ENCODE measurements at regions not wholly inside any gene's neighbourhood (a gene's known extent, or its start where the extent isn't known, plus 50 kb on each side); places are given as distances from the start of the nearest gene placed in this dataset.

DNA sequence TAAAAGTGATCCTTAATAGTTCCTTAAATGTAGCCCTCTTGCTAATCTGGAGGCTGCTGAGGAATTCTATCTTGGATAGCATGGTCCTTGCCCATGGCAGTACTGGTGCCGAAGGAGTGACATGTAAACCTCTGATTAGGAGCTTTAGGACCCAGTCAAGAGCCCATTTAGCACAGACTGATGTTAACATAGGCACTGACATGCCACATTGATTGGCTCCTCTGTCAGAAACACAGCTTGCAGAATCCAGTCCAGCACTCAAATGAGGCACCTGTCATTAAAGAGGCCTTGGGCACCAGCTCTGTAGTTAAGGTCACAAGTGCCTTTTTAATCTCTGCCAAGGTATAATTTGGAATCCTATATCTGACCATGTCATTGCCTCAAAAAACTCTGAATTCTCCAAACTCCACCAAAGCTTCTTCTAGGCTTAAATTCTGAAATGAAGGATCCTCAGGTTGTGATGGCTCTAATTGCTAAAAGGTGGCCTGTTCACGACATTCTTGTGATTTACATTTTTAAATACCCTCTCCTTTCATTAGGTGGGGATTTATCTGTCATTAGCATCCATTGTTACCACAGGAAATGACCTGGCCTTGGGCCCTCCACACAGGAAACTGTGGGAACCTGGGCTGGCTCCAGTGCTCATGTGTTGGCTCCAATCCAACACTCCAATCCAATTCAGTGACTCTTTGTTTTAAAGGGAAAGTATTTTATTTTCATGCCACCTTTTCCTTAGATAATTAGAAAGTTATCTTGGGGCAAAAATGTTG, 57.3 kb upstream of the RNF7 start:
- ChIA-PET POLR2A (no interaction called here), CTCF (interaction anchor here (0.7 to 1.7 kb wide), 2 partner anchors 36 to 239 kb away, joined by 3 to 12 read pairs; no protein-coding TSS in a partner anchor)
- Mint-ChIP-seq H3K36me3 (peaks cover 8% of the 10 kb centered on the region), H3K9me3 (peaks cover 10% of the 10 kb centered on the region), H3K4me1 (peaks cover 53% of the 10 kb centered on the region), H3K27ac (peak overlapping the region; percentile 88), H3K4me3 (peak overlapping the region; percentile 20; the same call in 1 of the 2 replicates), H3K27me3 (ENCODE audit: low read depth) (no peaks in the 10 kb centered on the region)
- peak; percentile 77 for ATAC-seq
- peak; percentile 29 for DNase-seq (ENCODE audit: low spot score)
- TF ChIP-seq GRHL2 (CRISPR knock-in tag; IDR thresholded peaks at IDR 0.05; ENCODE audit: insufficient replicate concordance, severe bottlenecking) (no peak), FOXK1 (CRISPR knock-in tag; IDR thresholded peaks at IDR 0.05) (no peak), ZNF138 (CRISPR knock-in tag; conservative IDR thresholded peaks at IDR 0.05) (no peak), ZNF317 (CRISPR knock-in tag; IDR thresholded peaks at IDR 0.05; ENCODE audit: borderline replicate concordance, low read depth) (no peak), TEAD1 (CRISPR knock-in tag; IDR thresholded peaks at IDR 0.05) (no peak), ESRRA (CRISPR knock-in tag; IDR thresholded peaks at IDR 0.05; ENCODE audit: borderline replicate concordance) (no peak), NR3C1 (CRISPR knock-in tag; conservative IDR thresholded peaks at IDR 0.05; ENCODE audit: low read depth) (no peak), TEAD4 (CRISPR knock-in tag; IDR thresholded peaks at IDR 0.05) (no peak), NR2C2 (CRISPR knock-in tag; IDR thresholded peaks at IDR 0.05) (no peak)
- TF ChIP-seq, protein P1, sequence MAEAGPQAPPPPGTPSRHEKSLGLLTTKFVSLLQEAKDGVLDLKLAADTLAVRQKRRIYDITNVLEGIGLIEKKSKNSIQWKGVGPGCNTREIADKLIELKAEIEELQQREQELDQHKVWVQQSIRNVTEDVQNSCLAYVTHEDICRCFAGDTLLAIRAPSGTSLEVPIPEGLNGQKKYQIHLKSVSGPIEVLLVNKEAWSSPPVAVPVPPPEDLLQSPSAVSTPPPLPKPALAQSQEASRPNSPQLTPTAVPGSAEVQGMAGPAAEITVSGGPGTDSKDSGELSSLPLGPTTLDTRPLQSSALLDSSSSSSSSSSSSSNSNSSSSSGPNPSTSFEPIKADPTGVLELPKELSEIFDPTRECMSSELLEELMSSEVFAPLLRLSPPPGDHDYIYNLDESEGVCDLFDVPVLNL (CRISPR knock-in tag; IDR thresholded peaks at IDR 0.05; ENCODE audit: borderline replicate concordance, low read depth), result no peak
- TF ChIP-seq, protein P2, sequence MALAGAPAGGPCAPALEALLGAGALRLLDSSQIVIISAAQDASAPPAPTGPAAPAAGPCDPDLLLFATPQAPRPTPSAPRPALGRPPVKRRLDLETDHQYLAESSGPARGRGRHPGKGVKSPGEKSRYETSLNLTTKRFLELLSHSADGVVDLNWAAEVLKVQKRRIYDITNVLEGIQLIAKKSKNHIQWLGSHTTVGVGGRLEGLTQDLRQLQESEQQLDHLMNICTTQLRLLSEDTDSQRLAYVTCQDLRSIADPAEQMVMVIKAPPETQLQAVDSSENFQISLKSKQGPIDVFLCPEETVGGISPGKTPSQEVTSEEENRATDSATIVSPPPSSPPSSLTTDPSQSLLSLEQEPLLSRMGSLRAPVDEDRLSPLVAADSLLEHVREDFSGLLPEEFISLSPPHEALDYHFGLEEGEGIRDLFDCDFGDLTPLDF (CRISPR knock-in tag; IDR thresholded peaks at IDR 0.05), result no peak
- TF ChIP-seq, protein P3, sequence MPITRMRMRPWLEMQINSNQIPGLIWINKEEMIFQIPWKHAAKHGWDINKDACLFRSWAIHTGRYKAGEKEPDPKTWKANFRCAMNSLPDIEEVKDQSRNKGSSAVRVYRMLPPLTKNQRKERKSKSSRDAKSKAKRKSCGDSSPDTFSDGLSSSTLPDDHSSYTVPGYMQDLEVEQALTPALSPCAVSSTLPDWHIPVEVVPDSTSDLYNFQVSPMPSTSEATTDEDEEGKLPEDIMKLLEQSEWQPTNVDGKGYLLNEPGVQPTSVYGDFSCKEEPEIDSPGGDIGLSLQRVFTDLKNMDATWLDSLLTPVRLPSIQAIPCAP (CRISPR knock-in tag; IDR thresholded peaks at IDR 0.05), result no peak
- TF ChIP-seq, protein P4, sequence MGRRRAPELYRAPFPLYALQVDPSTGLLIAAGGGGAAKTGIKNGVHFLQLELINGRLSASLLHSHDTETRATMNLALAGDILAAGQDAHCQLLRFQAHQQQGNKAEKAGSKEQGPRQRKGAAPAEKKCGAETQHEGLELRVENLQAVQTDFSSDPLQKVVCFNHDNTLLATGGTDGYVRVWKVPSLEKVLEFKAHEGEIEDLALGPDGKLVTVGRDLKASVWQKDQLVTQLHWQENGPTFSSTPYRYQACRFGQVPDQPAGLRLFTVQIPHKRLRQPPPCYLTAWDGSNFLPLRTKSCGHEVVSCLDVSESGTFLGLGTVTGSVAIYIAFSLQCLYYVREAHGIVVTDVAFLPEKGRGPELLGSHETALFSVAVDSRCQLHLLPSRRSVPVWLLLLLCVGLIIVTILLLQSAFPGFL (CRISPR knock-in tag; IDR thresholded peaks at IDR 0.05; ENCODE audit: borderline replicate concordance), result no peak
- TF ChIP-seq, protein P5, sequence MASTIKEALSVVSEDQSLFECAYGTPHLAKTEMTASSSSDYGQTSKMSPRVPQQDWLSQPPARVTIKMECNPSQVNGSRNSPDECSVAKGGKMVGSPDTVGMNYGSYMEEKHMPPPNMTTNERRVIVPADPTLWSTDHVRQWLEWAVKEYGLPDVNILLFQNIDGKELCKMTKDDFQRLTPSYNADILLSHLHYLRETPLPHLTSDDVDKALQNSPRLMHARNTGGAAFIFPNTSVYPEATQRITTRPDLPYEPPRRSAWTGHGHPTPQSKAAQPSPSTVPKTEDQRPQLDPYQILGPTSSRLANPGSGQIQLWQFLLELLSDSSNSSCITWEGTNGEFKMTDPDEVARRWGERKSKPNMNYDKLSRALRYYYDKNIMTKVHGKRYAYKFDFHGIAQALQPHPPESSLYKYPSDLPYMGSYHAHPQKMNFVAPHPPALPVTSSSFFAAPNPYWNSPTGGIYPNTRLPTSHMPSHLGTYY (CRISPR knock-in tag; IDR thresholded peaks at IDR 0.05), result no peak
- TF ChIP-seq, protein P6, sequence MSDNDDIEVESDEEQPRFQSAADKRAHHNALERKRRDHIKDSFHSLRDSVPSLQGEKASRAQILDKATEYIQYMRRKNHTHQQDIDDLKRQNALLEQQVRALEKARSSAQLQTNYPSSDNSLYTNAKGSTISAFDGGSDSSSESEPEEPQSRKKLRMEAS (CRISPR knock-in tag; IDR thresholded peaks at IDR 0.05), result no peak
- TF ChIP-seq, protein P7, sequence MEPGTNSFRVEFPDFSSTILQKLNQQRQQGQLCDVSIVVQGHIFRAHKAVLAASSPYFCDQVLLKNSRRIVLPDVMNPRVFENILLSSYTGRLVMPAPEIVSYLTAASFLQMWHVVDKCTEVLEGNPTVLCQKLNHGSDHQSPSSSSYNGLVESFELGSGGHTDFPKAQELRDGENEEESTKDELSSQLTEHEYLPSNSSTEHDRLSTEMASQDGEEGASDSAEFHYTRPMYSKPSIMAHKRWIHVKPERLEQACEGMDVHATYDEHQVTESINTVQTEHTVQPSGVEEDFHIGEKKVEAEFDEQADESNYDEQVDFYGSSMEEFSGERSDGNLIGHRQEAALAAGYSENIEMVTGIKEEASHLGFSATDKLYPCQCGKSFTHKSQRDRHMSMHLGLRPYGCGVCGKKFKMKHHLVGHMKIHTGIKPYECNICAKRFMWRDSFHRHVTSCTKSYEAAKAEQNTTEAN (CRISPR knock-in tag; IDR thresholded peaks at IDR 0.05), result no peak

DNA sequence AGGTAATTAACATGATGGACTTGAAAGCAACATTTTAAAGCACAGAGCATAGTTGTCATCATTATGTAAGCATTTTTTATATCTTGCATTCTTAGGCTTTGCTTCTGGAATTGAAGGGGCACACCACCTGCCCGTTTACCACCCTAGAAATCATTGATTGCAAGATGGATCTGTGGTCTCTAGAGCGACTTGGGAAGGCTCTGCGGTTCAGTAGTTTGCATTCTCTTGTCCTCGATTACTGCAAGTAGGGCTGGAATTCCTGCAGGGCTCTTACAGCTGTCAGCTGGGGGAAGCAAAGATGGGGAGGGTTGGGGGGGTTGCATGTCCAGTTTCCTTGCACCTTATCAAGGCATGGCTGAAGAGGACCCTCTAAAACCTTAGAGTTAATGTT, 56.7 kb upstream of the RNF7 start:
- Mint-ChIP-seq H3K36me3 (peaks cover 10% of the 10 kb centered on the region), H3K4me3 (peak overlapping the region; percentile 20; the same call in 1 of the 2 replicates), H3K27ac (peak overlapping the region; percentile 88; the same call in 1 of the 2 replicates), H3K9me3 (peaks cover 13% of the 10 kb centered on the region), H3K27me3 (ENCODE audit: low read depth) (no peaks in the 10 kb centered on the region), H3K4me1 (peaks cover 59% of the 10 kb centered on the region)
- DNase-seq (ENCODE audit: low spot score) (no peak), ATAC-seq (no peak)
- ChIA-PET CTCF (interaction anchor here (1.7 kb wide), 1 partner anchor 36 kb away, joined by 12 read pairs; no protein-coding TSS in a partner anchor), POLR2A (no interaction called here)
- TF ChIP-seq, protein P1 (CRISPR knock-in tag; IDR thresholded peaks at IDR 0.05; ENCODE audit: borderline replicate concordance, low read depth), result no peak
- no peak for TF ChIP-seq ZNF396 (CRISPR knock-in tag; IDR thresholded peaks at IDR 0.05; ENCODE audit: borderline replicate concordance)
- TF ChIP-seq TP53 (CRISPR knock-in tag; IDR thresholded peaks at IDR 0.05), result no peak
- no peak for TF ChIP-seq SMAD4 (CRISPR knock-in tag; IDR thresholded peaks at IDR 0.05)
- no peak for TF ChIP-seq ESRRA (CRISPR knock-in tag; IDR thresholded peaks at IDR 0.05; ENCODE audit: borderline replicate concordance)
- TF ChIP-seq, protein P8, sequence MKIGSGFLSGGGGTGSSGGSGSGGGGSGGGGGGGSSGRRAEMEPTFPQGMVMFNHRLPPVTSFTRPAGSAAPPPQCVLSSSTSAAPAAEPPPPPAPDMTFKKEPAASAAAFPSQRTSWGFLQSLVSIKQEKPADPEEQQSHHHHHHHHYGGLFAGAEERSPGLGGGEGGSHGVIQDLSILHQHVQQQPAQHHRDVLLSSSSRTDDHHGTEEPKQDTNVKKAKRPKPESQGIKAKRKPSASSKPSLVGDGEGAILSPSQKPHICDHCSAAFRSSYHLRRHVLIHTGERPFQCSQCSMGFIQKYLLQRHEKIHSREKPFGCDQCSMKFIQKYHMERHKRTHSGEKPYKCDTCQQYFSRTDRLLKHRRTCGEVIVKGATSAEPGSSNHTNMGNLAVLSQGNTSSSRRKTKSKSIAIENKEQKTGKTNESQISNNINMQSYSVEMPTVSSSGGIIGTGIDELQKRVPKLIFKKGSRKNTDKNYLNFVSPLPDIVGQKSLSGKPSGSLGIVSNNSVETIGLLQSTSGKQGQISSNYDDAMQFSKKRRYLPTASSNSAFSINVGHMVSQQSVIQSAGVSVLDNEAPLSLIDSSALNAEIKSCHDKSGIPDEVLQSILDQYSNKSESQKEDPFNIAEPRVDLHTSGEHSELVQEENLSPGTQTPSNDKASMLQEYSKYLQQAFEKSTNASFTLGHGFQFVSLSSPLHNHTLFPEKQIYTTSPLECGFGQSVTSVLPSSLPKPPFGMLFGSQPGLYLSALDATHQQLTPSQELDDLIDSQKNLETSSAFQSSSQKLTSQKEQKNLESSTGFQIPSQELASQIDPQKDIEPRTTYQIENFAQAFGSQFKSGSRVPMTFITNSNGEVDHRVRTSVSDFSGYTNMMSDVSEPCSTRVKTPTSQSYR (CRISPR knock-in tag; IDR thresholded peaks at IDR 0.05), result no peak
- no peak for TF ChIP-seq ZNF138 (CRISPR knock-in tag; conservative IDR thresholded peaks at IDR 0.05)
- TF ChIP-seq, protein P6 (CRISPR knock-in tag; IDR thresholded peaks at IDR 0.05), result no peak
- no peak for TF ChIP-seq HMGA2 (CRISPR knock-in tag; IDR thresholded peaks at IDR 0.05)
